ENCODE measurements at regions not wholly inside any gene's neighbourhood (a gene's known extent, or its start where the extent isn't known, plus 50 kb on each side); places are given as distances from the start of the nearest gene placed in this dataset.

DNA sequence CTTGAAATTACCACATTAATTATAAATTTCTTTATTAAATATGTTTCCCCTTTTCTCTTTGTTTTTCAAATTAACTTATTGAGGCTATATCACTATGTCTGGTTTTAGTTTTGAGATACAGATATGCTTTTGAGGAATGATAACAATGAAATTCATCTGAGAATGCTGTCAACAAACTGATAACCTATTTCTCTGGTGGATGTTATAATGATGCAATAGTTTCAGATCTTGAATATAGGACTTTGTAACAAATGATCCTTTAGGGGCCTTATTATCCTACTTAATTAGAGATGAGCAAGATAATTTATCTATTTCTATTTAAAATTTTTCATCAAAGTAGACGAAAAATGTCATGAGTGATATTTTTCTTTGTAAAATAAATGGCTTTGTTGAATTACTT is 123.7 kb downstream of the MAGEB17 start:
- ChIA-PET POLR2A (ENCODE audit: low non-redundant PET) (no interaction called here), CTCF (no interaction called here)
- TF ChIP-seq, protein P1, sequence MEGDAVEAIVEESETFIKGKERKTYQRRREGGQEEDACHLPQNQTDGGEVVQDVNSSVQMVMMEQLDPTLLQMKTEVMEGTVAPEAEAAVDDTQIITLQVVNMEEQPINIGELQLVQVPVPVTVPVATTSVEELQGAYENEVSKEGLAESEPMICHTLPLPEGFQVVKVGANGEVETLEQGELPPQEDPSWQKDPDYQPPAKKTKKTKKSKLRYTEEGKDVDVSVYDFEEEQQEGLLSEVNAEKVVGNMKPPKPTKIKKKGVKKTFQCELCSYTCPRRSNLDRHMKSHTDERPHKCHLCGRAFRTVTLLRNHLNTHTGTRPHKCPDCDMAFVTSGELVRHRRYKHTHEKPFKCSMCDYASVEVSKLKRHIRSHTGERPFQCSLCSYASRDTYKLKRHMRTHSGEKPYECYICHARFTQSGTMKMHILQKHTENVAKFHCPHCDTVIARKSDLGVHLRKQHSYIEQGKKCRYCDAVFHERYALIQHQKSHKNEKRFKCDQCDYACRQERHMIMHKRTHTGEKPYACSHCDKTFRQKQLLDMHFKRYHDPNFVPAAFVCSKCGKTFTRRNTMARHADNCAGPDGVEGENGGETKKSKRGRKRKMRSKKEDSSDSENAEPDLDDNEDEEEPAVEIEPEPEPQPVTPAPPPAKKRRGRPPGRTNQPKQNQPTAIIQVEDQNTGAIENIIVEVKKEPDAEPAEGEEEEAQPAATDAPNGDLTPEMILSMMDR (conservative IDR thresholded peaks at IDR 0.05; ENCODE audit: low read depth): no peak

DNA sequence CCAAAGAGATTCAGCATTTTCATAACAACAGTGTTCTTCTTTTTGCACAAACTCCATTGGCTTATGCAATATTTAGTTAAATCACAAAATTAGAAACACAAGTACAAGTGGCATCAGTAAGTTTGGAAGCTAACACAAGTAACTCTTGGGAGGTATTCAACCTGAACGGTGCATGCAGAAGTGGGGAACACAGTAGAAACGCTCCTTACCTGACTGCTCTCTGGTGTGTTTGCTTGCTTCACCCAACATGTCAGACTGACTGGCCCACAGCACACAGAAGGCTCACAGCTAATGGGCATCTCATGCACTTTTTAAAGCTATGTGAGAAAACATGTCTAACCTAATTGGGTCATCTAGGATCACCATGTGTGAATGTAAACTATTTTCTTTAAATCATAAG is 133.6 kb downstream of the MAGEB17 start:
- CTCF ChIA-PET: no interaction called here
- POLR2A ChIA-PET (ENCODE audit: low non-redundant PET): no interaction called here
- TF ChIP-seq, protein P1 (conservative IDR thresholded peaks at IDR 0.05; ENCODE audit: low read depth): no peak
- no peak overlapping the region for H3K27ac ChIP-seq
- DNase-seq (ENCODE audit: low spot score): no peak

More for the DNA sequence above, 123.7 kb downstream of the MAGEB17 start:
- no peak overlapping the region for H3K27ac ChIP-seq
- DNase-seq (ENCODE audit: low spot score): no peak

DNA sequence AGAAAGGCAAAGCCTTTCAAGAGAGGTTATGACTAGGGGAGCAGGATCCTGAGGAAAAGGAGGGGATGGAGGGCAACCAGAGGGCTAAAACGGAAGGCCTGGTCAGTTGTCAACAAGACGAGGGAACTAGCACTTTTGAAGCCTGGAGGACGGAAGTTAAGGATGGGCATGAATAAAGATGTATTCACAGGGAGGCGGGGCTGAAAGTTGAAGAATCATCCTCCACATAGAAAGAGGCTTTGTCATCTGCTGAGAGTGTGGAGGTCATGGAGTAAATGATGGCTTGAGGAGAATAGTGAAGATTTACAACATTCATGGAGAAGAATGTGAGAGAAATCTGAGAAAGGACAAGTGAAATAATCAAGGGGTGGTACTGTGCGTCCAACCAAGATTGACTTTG is 137.5 kb downstream of the MAGEB17 start:
- CTCF ChIA-PET: no interaction called here
- POLR2A ChIA-PET (ENCODE audit: low non-redundant PET): no interaction called here
- no peak overlapping the region for H3K27ac ChIP-seq
- DNase-seq (ENCODE audit: low spot score): no peak
- TF ChIP-seq, protein P1 (conservative IDR thresholded peaks at IDR 0.05; ENCODE audit: low read depth): no peak

DNA sequence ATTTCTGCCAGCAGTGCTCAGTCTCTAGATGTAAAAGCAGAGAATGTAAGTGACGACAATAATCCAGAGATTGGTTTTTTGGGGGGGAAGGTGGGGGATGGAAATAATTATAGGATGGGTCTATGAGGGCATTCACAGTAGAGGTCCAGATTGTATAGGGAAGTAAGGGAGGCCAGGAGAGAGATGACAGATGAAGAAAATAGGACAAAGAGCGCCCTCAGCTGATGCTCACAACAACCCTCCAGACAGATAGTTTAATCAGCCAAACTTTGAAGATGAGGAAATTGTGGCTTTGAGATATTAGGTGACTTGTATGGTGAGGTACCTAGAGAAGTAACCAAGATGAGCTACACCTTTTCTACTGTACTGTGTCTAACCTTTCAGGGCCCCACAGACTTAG is 137.9 kb downstream of the MAGEB17 start:
- no peak for DNase-seq (ENCODE audit: low spot score)
- CTCF ChIA-PET: no interaction called here
- no peak overlapping the region for H3K27ac ChIP-seq
- TF ChIP-seq, protein P1 (conservative IDR thresholded peaks at IDR 0.05; ENCODE audit: low read depth): no peak
- POLR2A ChIA-PET (ENCODE audit: low non-redundant PET): no interaction called here

DNA sequence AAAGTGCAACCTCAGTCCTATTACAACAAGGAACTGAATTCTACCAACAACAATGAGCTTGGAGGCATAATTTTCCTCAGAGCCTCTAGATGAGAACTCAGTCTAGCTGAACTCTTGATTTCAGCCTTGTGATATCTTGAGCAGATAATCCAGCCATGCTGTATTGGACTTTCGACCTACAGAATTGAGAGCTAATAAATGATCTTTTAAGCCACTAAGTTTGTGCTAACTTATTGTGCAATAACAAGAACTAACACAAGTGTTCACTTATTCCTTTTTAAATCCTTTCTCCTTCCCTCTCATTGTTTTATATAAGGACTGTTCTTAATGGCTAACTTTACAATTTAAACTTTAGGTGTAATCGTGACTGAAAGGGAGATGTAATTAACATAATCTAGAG is 140.7 kb downstream of the MAGEB17 start:
- CTCF ChIA-PET: no interaction called here
- POLR2A ChIA-PET (ENCODE audit: low non-redundant PET): no interaction called here
- no peak for DNase-seq (ENCODE audit: low spot score)
- H3K27ac ChIP-seq: no peak overlapping the region
- TF ChIP-seq, protein P1 (conservative IDR thresholded peaks at IDR 0.05; ENCODE audit: low read depth): no peak

DNA sequence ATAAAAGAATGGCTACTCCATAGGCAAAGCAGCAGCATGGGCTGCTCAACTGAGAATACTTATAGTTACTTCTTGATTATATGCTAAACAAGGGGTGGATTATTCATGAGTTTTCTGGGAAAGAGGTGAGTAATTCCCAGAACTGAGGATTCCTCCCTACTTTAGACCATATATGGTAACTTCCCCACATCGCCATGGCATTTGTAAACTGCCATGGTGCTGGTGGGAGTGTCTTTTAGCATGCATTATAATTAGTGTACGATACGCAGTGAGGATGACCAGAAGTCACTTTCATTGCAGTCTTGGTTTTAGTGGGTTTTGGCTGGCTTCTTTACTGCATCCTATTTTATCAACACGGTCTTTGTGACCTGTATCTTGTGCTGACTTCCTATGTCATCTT is 141.5 kb downstream of the MAGEB17 start:
- no peak for DNase-seq (ENCODE audit: low spot score)
- TF ChIP-seq, protein P1 (conservative IDR thresholded peaks at IDR 0.05; ENCODE audit: low read depth): no peak
- CTCF ChIA-PET: no interaction called here
- H3K27ac ChIP-seq: no peak overlapping the region
- POLR2A ChIA-PET (ENCODE audit: low non-redundant PET): no interaction called here

DNA sequence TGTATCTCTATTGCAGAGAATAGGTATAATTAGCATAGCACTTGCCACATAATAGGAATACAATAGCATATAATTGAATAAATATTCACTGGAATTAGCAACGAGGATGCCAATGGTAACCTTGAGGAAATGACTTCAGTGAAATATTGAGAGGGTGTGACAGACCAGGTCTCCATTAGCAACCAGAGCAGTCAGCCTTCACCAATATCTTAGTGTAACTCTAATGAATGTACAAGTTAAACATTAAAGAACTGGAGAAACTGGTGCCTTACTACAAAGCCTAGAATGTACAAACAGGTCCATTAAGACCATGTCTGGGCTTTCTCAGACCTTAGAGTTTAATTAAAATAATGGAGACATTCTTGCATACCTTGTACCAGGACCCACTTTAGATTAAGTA is 143.0 kb downstream of the MAGEB17 start:
- CTCF ChIA-PET: no interaction called here
- TF ChIP-seq, protein P1 (conservative IDR thresholded peaks at IDR 0.05; ENCODE audit: low read depth): no peak
- DNase-seq (ENCODE audit: low spot score): no peak
- POLR2A ChIA-PET (ENCODE audit: low non-redundant PET): no interaction called here
- H3K27ac ChIP-seq: no peak overlapping the region
